Testis (tissue), 2 donors: ENCODE measurements at regions not wholly inside any gene's neighbourhood (a gene's known extent, or its start where the extent isn't known, plus 50 kb on each side); places are given as distances from the start of the nearest gene placed in this dataset.
A peak's percentile ranks its signal among the peaks of the same experiment; 100 is the strongest.
"Not testable (repeated sequence)": the region's sequence is repeated elsewhere in the genome, so short reads cannot be mapped to it uniquely, and the experiment has no call there.

ENCODE experiments used
- DNase-seq: peaks from one replicate; pipeline ENCODE4 v3.0.0-alpha.2; 2019
- H3K27ac ChIP-seq, 2 donors: fragments of 200-600 bp; sonication (generic); one replicate each; pipeline ENCODE4 v1.5.1; 2019
- H3K27me3 ChIP-seq: fragments of 200-600 bp; sonication (generic); one replicate; pipeline ENCODE4 v1.5.1; 2019
- H3K36me3 ChIP-seq: fragments of 200-600 bp; sonication (generic); one replicate; pipeline ENCODE4 v1.5.1; 2017; ENCODE audit warnings: low read depth; ENCODE audit errors: missing control alignments
- H3K4me1 ChIP-seq: fragments of 200-600 bp; sonication (generic); one replicate; pipeline ENCODE4 v1.5.1; 2019
- H3K4me3 ChIP-seq, 2 donors: fragments of 200-600 bp; sonication (generic); one replicate each; pipeline ENCODE4 v1.5.1; 2017 to 2019
- H3K9me3 ChIP-seq: fragments of 200-600 bp; sonication (generic); one replicate; pipeline ENCODE4 v1.5.1; 2017
- POLR2A ChIP-seq: fragments of 450-650 bp; IDR thresholded peaks from one replicate; pipeline ENCODE4 v1.6.1; 2017; ENCODE audit warnings: antibody characterized with exemption, mild to moderate bottlenecking, moderate library complexity
- WGBS, 2 donors: methylation state at CpG; one replicate each; pipeline ENCODE4 v1.1.5; 2018; 5-methylcytosine and 5-hydroxymethylcytosine counted together
- intact Hi-C: fragments of 100-400 bp; cut with DNase I; formaldehyde crosslinking; loops from one replicate; pipeline ENCODE4 v1.15.1; 2023; ENCODE audit warnings: low total_unique reads
- TF ChIP-seq, protein P1 (sequence below), 3 experiments: fragments of 450-650 bp in 2 of 3; fragments of 200-600 bp in 1 of 3; sonication (generic) in 1 of 3; IDR thresholded peaks; one replicate each; pipeline ENCODE4 v1.5.1; 2016 to 2019; ENCODE audit warnings: antibody characterized with exemption in 3 of 3, mild to moderate bottlenecking in 2 of 3, moderate library complexity in 1 of 3

DNA sequence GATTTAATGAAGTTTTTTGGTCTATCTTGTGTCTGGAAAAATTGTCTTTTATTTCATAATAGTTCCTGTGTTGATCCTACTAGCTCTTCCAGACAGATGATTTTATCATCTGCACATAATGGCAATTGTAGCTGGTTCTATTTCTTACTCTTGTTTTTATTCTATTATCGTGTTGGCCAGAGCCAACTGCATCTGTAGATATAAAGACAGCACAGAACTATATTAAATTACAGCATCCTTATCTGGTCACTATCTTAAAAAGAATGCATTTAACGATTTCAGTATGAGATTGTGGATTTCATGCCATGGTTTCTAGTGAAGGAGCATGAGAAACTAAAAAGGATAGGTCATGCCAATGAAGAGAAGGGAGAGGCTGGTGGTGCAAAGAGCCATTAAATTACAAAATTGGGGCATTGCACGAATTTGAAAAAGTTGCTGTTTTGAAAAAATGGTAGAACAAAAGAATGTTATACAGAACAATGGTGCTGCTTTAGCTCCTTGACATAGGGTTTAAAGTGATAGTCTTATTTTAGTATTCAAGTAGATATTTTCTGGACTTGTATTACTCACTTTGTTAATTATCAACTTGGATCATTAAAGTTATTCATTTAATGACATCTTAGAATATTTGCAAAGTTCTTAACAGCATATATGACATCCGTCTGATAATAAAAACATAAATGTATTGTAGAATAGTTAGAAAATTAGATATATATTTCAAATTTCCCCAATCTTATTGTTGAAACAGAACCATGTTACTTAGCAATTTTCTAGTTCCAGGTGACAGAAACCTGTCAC lies 1250.3 kb downstream of the REEP3 start:
- TF ChIP-seq, protein P1, sequence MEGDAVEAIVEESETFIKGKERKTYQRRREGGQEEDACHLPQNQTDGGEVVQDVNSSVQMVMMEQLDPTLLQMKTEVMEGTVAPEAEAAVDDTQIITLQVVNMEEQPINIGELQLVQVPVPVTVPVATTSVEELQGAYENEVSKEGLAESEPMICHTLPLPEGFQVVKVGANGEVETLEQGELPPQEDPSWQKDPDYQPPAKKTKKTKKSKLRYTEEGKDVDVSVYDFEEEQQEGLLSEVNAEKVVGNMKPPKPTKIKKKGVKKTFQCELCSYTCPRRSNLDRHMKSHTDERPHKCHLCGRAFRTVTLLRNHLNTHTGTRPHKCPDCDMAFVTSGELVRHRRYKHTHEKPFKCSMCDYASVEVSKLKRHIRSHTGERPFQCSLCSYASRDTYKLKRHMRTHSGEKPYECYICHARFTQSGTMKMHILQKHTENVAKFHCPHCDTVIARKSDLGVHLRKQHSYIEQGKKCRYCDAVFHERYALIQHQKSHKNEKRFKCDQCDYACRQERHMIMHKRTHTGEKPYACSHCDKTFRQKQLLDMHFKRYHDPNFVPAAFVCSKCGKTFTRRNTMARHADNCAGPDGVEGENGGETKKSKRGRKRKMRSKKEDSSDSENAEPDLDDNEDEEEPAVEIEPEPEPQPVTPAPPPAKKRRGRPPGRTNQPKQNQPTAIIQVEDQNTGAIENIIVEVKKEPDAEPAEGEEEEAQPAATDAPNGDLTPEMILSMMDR (IDR thresholded peaks at IDR 0.05), result no peak
- Histone ChIP-seq H3K27ac (no peak overlapping the region), H3K4me3 (no peak overlapping the region), H3K4me1 (no peaks in the 10 kb centered on the region), H3K36me3 (no peaks in the 10 kb centered on the region), H3K9me3 (no peaks in the 10 kb centered on the region), H3K27me3 (no peaks in the 10 kb centered on the region)
- intact Hi-C loops, result no loop called here
- WGBS, 2 donors, result 80 to 82% methylated on average over 4 of the region's 4 CpGs
- DNase-seq, result no peak

DNA sequence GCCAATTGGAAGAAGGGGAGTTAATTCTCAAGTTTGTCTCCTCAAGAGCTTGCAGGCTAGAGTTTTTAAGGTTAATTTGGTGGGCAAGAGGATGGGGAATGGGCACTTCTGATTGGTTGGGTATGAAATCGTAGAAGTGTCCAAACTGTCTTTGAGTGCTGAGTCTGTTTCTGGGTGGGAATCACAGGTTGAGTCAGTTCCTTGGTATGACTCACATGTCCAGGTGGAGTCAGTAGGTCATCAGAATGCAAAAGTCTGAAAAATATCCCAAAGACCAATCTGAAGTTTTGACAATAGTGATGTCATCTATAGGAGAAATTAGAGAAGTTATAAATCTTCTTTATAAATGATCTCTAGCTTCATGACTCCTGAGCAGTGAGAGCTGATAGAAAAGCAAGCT lies 1252.2 kb downstream of the REEP3 start:
- Histone ChIP-seq H3K4me1 (no peaks in the 10 kb centered on the region), H3K27ac (no peak overlapping the region), H3K36me3 (no peaks in the 10 kb centered on the region), H3K9me3 (no peaks in the 10 kb centered on the region), H3K4me3 (no peak overlapping the region), H3K27me3 (no peaks in the 10 kb centered on the region)
- WGBS, 2 donors, result 80 to 96% methylated on average over 1 of the region's 1 CpG
- no peak for DNase-seq
- TF ChIP-seq POLR2A, result no peak
- TF ChIP-seq, protein P1 (IDR thresholded peaks at IDR 0.05), result no peak
- intact Hi-C loops, result no loop called here

- DNase-seq, H3K27me3 ChIP-seq, H3K4me3 ChIP-seq, H3K36me3 ChIP-seq, H3K9me3 ChIP-seq, H3K4me1 ChIP-seq, H3K27ac ChIP-seq, intact Hi-C loops: not testable (repeated sequence)
- 88 to 93% methylated on average over 7 of the region's 7 CpGs for WGBS, 2 donors
Observed at GRCh38 chr10:64784451-64784850, 1263.2 kb downstream of the REEP3 start.

GRCh38 chr10:64785816-64786215 lies 1264.6 kb downstream of the REEP3 start:
- H3K36me3 ChIP-seq, result no peaks in the 10 kb centered on the region
- no peak overlapping the region for H3K27ac ChIP-seq
- intact Hi-C loops, result no loop called here
- no peaks in the 10 kb centered on the region for H3K9me3 ChIP-seq
- peaks cover 3% of the 10 kb centered on the region for H3K4me1 ChIP-seq
- H3K4me3 ChIP-seq, result no peak overlapping the region
- DNase-seq, result peak; percentile 17
- H3K27me3 ChIP-seq, result no peaks in the 10 kb centered on the region
- 65 to 86% methylated on average over 2 to 3 of the region's 3 CpGs for WGBS, 2 donors
- TF ChIP-seq POLR2A, result no peak
- TF ChIP-seq, protein P1 (IDR thresholded peaks at IDR 0.05), result no peak

DNA sequence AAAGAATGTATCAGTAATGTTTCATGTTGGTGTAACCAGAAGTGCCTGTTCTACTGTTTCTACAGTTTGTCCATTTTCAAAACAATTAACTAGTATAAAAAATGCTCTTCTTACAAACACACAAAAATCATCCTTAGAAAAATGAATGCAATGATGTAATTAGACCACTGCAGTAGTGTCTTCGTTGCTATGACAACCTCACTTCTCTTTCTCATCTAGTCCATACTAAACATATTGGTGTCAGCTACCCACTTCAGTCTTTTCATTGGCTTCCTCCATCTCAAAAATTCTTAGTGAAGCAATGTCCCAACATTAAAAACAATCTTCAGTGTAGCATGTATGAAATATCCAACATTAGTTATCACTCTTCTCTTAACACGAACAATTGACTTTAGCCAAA lies 1265.8 kb downstream of the REEP3 start:
- intact Hi-C loops, result no loop called here
- WGBS, 2 donors, result 75 to 79% methylated on average over 2 of the region's 2 CpGs
- Histone ChIP-seq H3K4me3 (no peak overlapping the region), H3K9me3 (no peaks in the 10 kb centered on the region), H3K27me3 (no peaks in the 10 kb centered on the region), H3K27ac (no peak overlapping the region), H3K36me3 (no peaks in the 10 kb centered on the region), H3K4me1 (peaks cover 3% of the 10 kb centered on the region)
- DNase-seq, result no peak
- TF ChIP-seq, protein P1 (IDR thresholded peaks at IDR 0.05), result no peak
- no peak for TF ChIP-seq POLR2A
